ENCODE measurements at regions not wholly inside any gene's neighbourhood (a gene's known extent, or its start where the extent isn't known, plus 50 kb on each side); places are given as distances from the start of the nearest gene placed in this dataset.

DNA sequence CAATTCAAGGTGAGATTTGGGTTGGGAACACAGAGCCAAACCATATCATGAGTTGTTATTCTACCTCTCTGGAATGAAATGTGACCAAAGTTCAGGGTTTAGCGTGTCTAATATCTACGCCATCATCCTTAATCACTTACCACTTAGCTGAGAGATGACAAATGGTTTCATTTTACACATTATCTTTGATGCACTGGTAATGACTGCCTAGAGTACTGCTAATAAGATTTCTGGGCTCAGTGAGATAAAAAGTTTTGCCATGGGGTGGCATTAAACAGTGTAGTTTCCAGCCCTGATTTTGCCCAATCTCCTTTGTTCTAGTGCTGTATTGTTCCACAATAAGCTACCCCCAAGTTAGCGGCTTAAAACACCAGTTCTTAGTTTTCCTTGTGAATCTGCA, 367.2 kb downstream of the MLLT3 start:
- no peak overlapping the region for H3K27ac ChIP-seq (ENCODE audit: low read depth, low read length)
- DNase-seq (ENCODE audit: low read depth) (no peak), FAIRE-seq (no peak)
- Mint-ChIP-seq H3K27ac (ENCODE audit: unreplicated experiment) (no peak overlapping the region), H3K9me3 (ENCODE audit: unreplicated experiment) (peaks cover 4% of the 10 kb centered on the region), H3K4me1 (ENCODE audit: low read depth, unreplicated experiment) (peaks cover 3% of the 10 kb centered on the region), H3K4me3 (ENCODE audit: unreplicated experiment) (no peak overlapping the region), H3K36me3 (ENCODE audit: low read depth, unreplicated experiment) (no peaks in the 10 kb centered on the region), H3K27me3 (ENCODE audit: low read depth, unreplicated experiment) (no peaks in the 10 kb centered on the region)
- TF ChIP-seq EZH2 (IDR thresholded peaks at IDR 0.05; ENCODE audit: insufficient read depth, low read length): no peak
- TF ChIP-seq, protein P1, sequence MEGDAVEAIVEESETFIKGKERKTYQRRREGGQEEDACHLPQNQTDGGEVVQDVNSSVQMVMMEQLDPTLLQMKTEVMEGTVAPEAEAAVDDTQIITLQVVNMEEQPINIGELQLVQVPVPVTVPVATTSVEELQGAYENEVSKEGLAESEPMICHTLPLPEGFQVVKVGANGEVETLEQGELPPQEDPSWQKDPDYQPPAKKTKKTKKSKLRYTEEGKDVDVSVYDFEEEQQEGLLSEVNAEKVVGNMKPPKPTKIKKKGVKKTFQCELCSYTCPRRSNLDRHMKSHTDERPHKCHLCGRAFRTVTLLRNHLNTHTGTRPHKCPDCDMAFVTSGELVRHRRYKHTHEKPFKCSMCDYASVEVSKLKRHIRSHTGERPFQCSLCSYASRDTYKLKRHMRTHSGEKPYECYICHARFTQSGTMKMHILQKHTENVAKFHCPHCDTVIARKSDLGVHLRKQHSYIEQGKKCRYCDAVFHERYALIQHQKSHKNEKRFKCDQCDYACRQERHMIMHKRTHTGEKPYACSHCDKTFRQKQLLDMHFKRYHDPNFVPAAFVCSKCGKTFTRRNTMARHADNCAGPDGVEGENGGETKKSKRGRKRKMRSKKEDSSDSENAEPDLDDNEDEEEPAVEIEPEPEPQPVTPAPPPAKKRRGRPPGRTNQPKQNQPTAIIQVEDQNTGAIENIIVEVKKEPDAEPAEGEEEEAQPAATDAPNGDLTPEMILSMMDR (IDR thresholded peaks at IDR 0.05; ENCODE audit: insufficient read depth, low read depth, low read length): no peak
- no peaks in the 10 kb centered on the region for H3K36me3 ChIP-seq (ENCODE audit: insufficient read depth, low read length)
- H3K9me3 ChIP-seq (ENCODE audit: insufficient read depth, low read depth, low read length): no peaks in the 10 kb centered on the region
- H3K79me2 ChIP-seq (ENCODE audit: insufficient read depth, low read length): no peaks in the 10 kb centered on the region
- no peak overlapping the region for H3K9ac ChIP-seq (ENCODE audit: low read length)
- no peak overlapping the region for H2AFZ ChIP-seq (ENCODE audit: low read depth, low read length)
- no peak overlapping the region for H3K4me3 ChIP-seq (ENCODE audit: insufficient read depth, low read depth, low read length)
- H3K4me2 ChIP-seq (ENCODE audit: low read length): no peak overlapping the region
- no peaks in the 10 kb centered on the region for H3K27me3 ChIP-seq (ENCODE audit: insufficient read depth, low read length)
- H4K20me1 ChIP-seq (ENCODE audit: insufficient read depth, low read length): no peaks in the 10 kb centered on the region
- no peaks in the 10 kb centered on the region for H3K4me1 ChIP-seq (ENCODE audit: insufficient read depth, low read length)

DNA sequence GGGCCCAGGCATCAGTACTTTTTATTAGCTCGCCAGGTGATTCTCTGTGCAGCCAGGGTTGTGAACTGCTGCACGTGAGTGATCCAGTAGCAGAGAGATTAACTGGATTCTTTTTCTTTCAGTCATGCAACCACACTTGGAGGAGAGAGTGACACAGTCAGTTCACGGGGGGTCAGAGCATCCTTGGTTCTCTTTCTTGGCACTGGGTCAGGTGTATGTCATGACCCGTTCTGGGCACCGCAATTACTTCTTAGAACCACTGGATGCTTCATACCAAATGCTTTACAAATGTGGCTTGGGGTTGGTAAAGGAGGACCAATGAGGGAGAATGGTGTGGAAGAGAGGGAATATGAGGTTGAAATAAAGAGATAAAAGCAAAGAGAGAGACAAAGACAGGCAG, 368.7 kb downstream of the MLLT3 start:
- H3K4me1 ChIP-seq (ENCODE audit: insufficient read depth, low read length): no peaks in the 10 kb centered on the region
- H3K9me3 ChIP-seq (ENCODE audit: insufficient read depth, low read depth, low read length): no peaks in the 10 kb centered on the region
- DNase-seq (ENCODE audit: low read depth): no peak
- Mint-ChIP-seq H3K27ac (ENCODE audit: unreplicated experiment) (no peak overlapping the region), H3K27me3 (ENCODE audit: low read depth, unreplicated experiment) (no peaks in the 10 kb centered on the region), H3K9me3 (ENCODE audit: unreplicated experiment) (peaks cover 7% of the 10 kb centered on the region), H3K4me3 (ENCODE audit: unreplicated experiment) (no peak overlapping the region), H3K4me1 (ENCODE audit: low read depth, unreplicated experiment) (peaks cover 3% of the 10 kb centered on the region), H3K36me3 (ENCODE audit: low read depth, unreplicated experiment) (no peaks in the 10 kb centered on the region)
- H3K4me2 ChIP-seq (ENCODE audit: low read length): no peak overlapping the region
- no peaks in the 10 kb centered on the region for H4K20me1 ChIP-seq (ENCODE audit: insufficient read depth, low read length)
- FAIRE-seq: no peak
- no peak overlapping the region for H3K9ac ChIP-seq (ENCODE audit: low read length)
- no peaks in the 10 kb centered on the region for H3K36me3 ChIP-seq (ENCODE audit: insufficient read depth, low read length)
- H3K4me3 ChIP-seq (ENCODE audit: insufficient read depth, low read depth, low read length): no peak overlapping the region
- no peak overlapping the region for H3K27ac ChIP-seq (ENCODE audit: low read depth, low read length)
- H2AFZ ChIP-seq (ENCODE audit: low read depth, low read length): no peak overlapping the region
- no peaks in the 10 kb centered on the region for H3K79me2 ChIP-seq (ENCODE audit: insufficient read depth, low read length)
- H3K27me3 ChIP-seq (ENCODE audit: insufficient read depth, low read length): no peaks in the 10 kb centered on the region
- TF ChIP-seq EZH2 (IDR thresholded peaks at IDR 0.05; ENCODE audit: insufficient read depth, low read length): no peak
- TF ChIP-seq, protein P1 (IDR thresholded peaks at IDR 0.05; ENCODE audit: insufficient read depth, low read depth, low read length): no peak

DNA sequence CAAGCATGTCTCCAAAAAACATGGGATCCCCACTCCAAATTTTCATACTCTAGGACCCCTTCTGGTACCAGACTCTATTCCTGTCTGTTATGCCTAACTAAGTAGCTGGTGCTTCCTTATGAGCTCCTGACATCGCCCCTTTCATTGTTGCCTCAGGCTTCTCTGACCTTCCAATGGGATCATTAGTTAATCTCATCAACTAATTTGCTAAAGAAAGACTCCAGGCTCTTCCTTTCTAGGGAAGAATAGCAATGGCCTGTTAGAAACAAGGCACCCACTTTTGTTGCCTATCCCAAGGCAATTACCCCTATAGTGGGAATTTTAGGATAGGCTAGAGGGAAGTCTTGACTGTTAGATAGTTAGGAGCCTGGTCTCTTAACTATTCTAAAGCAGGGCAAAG, 369.5 kb downstream of the MLLT3 start:
- H3K27me3 ChIP-seq (ENCODE audit: insufficient read depth, low read length): no peaks in the 10 kb centered on the region
- Mint-ChIP-seq H3K9me3 (ENCODE audit: unreplicated experiment) (peaks cover 7% of the 10 kb centered on the region), H3K27me3 (ENCODE audit: low read depth, unreplicated experiment) (no peaks in the 10 kb centered on the region), H3K4me3 (ENCODE audit: unreplicated experiment) (no peak overlapping the region), H3K36me3 (ENCODE audit: low read depth, unreplicated experiment) (no peaks in the 10 kb centered on the region), H3K27ac (ENCODE audit: unreplicated experiment) (no peak overlapping the region), H3K4me1 (ENCODE audit: low read depth, unreplicated experiment) (peaks cover 3% of the 10 kb centered on the region)
- TF ChIP-seq EZH2 (IDR thresholded peaks at IDR 0.05; ENCODE audit: insufficient read depth, low read length): no peak
- TF ChIP-seq, protein P1 (IDR thresholded peaks at IDR 0.05; ENCODE audit: insufficient read depth, low read depth, low read length): no peak
- H3K9me3 ChIP-seq (ENCODE audit: insufficient read depth, low read depth, low read length): no peaks in the 10 kb centered on the region
- H3K9ac ChIP-seq (ENCODE audit: low read length): no peak overlapping the region
- no peaks in the 10 kb centered on the region for H3K36me3 ChIP-seq (ENCODE audit: insufficient read depth, low read length)
- H2AFZ ChIP-seq (ENCODE audit: low read depth, low read length): no peak overlapping the region
- no peaks in the 10 kb centered on the region for H3K79me2 ChIP-seq (ENCODE audit: insufficient read depth, low read length)
- DNase-seq (ENCODE audit: low read depth) (no peak), FAIRE-seq (no peak)
- no peak overlapping the region for H3K27ac ChIP-seq (ENCODE audit: low read depth, low read length)
- H3K4me3 ChIP-seq (ENCODE audit: insufficient read depth, low read depth, low read length): no peak overlapping the region
- H4K20me1 ChIP-seq (ENCODE audit: insufficient read depth, low read length): no peaks in the 10 kb centered on the region
- no peaks in the 10 kb centered on the region for H3K4me1 ChIP-seq (ENCODE audit: insufficient read depth, low read length)
- H3K4me2 ChIP-seq (ENCODE audit: low read length): no peak overlapping the region

All from astrocyte (in vitro differentiated cells and primary cell).